GM12892 (cell line): ENCODE measurements at regions not wholly inside any gene's neighbourhood (a gene's known extent, or its start where the extent isn't known, plus 50 kb on each side); places are given as distances from the start of the nearest gene placed in this dataset.

Experiments
- POLR2A ChIP-seq: IDR thresholded peaks from 2 replicates; pipeline ENCODE4 v1.6.1; 2011; ENCODE audit warnings: low read depth, low read length, control low read depth
- POLR2AphosphoS5 ChIP-seq: IDR thresholded peaks from 2 replicates; pipeline ENCODE4 v1.6.1; 2011; ENCODE audit warnings: low read depth, low read length, control low read depth
- TAF1 ChIP-seq: IDR thresholded peaks from 2 replicates; pipeline ENCODE4 v1.6.1; 2011; ENCODE audit warnings: low read depth, mild to moderate bottlenecking, control low read depth, low read length, borderline replicate concordance

DNA sequence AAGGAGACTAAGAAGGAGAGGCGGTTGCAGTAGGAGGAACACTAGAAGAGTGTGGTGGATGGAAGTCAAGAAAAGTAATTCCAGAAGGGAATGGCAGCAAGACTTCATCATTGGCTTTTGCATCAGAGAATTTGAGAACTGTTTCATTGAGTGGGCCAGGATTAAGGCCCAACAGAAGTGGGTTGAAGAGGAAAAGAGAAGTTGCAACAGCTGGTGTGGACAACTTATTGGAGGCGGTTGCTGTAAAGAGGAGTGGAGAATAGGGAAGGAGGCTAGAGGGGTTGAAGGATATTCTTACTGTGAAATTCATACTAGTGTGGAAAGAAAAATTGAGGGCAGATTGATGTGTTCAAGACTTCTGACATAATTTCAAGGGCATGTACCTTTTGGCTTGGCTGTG, 168.7 kb upstream of the FN1 start:
- TF ChIP-seq POLR2A = no peak
- TF ChIP-seq TAF1 = no peak
- no peak for TF ChIP-seq POLR2AphosphoS5
